Spleen (tissue), 11 donors: ENCODE measurements at regions not wholly inside any gene's neighbourhood (a gene's known extent, or its start where the extent isn't known, plus 50 kb on each side); places are given as distances from the start of the nearest gene placed in this dataset.

Experiments
- DNase-seq: peaks from one replicate; pipeline ENCODE4 v3.0.0-alpha.2; 2020
- H3K27ac ChIP-seq, 8 donors: fragments of 200-600 bp; sonication (generic) in 7 of 8; 1 replicate in 4 of 8; 2 replicates in 4 of 8; pipeline versions ENCODE4 v1.5.0 to v1.8.0; 2016 to 2021; ENCODE audit warnings: inconsistent platforms in 4 of 8, mild to moderate bottlenecking in 4 of 8, moderate library complexity in 1 of 8
- H3K27me3 ChIP-seq, 7 donors: fragments of 200-600 bp; sonication (generic) in 6 of 7; replicated peaks in 1 of 7; 1 replicate in 4 of 7; 2 replicates in 3 of 7; pipeline versions ENCODE4 v1.5.0 to v1.8.0; 2016 to 2021; ENCODE audit warnings: inconsistent platforms in 3 of 7, mild to moderate bottlenecking in 1 of 7
- H3K36me3 ChIP-seq, 6 donors: fragments of 200-600 bp; sonication (generic) in 5 of 6; 1 replicate in 4 of 6; 2 replicates in 2 of 6; pipeline versions ENCODE4 v1.5.0 to v1.8.0; 2016 to 2021; ENCODE audit warnings: inconsistent platforms in 2 of 6
- H3K4me1 ChIP-seq, 6 donors: fragments of 200-600 bp; sonication (generic) in 5 of 6; 1 replicate in 3 of 6; 2 replicates in 3 of 6; pipeline versions ENCODE4 v1.5.0 to v1.8.0; 2016 to 2021; ENCODE audit warnings: inconsistent platforms in 3 of 6
- H3K4me3 ChIP-seq, 8 donors: fragments of 200-600 bp; sonication (generic) in 7 of 8; 1 replicate in 4 of 8; 2 replicates in 4 of 8; pipeline versions ENCODE4 v1.5.0 to v1.8.0; 2016 to 2021; ENCODE audit warnings: inconsistent platforms in 4 of 8, mild to moderate bottlenecking in 4 of 8, moderate library complexity in 2 of 8
- H3K9me3 ChIP-seq, 8 donors: fragments of 200-600 bp; sonication (generic) in 7 of 8; 1 replicate in 4 of 8; 2 replicates in 4 of 8; pipeline versions ENCODE4 v1.5.0 to v1.8.0; 2016 to 2021; ENCODE audit warnings: inconsistent platforms in 4 of 8
- POLR2A ChIP-seq, 3 donors: fragments of 450-650 bp; IDR thresholded peaks; one replicate each; pipeline ENCODE4 v1.5.1; 2017; ENCODE audit warnings: antibody characterized with exemption in 3 of 3, mild to moderate bottlenecking in 1 of 3
- POLR2AphosphoS5 ChIP-seq, 3 donors: sonication (generic); formaldehyde crosslinking; IDR thresholded peaks; one replicate each; pipeline ENCODE4 v1.5.1; 2017; ENCODE audit warnings: antibody characterized with exemption in 3 of 3
- WGBS, 5 donors: extraction: QIAGEN DNeasy Blood & Tissue Kit in 3 of 5; methylation state at CpG; one replicate each; pipeline versions ENCODE4 v1.1.5 to v1.1.7; 2013 to 2018; 5-methylcytosine and 5-hydroxymethylcytosine counted together
- intact Hi-C: fragments of 100-400 bp; cut with DNase I; formaldehyde crosslinking; loops from one replicate; pipeline ENCODE4 v1.15.0; 2023; ENCODE audit warnings: low total_unique reads
- TF ChIP-seq, protein P1 (sequence below), 11 experiments: fragments of 200-600 bp in 7 of 11; fragments of 450-650 bp in 4 of 11; sonication (generic) in 4 of 11; IDR thresholded peaks in 8 of 11; conservative IDR thresholded peaks in 3 of 11; 1 replicate in 7 of 11; 2 replicates in 4 of 11; pipeline versions ENCODE4 v1.4.0 to v1.8.0; 2016 to 2021; ENCODE audit warnings: antibody characterized with exemption in 11 of 11, inconsistent platforms in 4 of 11, mild to moderate bottlenecking in 1 of 11
- donor health status: healthy with polysubstance abuse.
- donor health status: DM: no; HTN: no; CAD: no; lungs with moderate emphysema.
- donor health status: DM: no; HTN: no; CAD: no.
- donor health status: Bipolar disorder and iron deficiency.
- donor health status: healthy.
- donor health status: DM: no; HTN: no; CAD: no.
- donor health status: DM: yes; HTN: yes; CAD: no.

DNA sequence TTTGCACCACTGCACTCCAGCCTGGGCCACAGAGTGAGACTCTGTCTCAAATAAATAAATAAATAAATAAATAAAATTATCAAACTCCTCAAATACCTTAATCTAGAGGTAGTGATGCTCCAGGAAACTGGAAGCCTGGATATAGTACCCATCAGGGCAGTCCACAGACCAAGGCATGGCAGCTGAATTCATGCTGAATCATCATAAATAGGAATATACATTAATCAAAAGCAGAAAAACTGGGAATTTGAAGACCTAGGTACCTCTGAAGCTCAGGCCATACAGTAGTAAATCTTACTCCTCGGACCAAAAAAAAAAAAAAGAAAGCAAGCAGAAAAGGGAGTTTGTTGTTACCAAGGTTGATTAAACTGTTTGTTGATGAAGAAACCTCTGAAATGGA is 184.2 kb upstream of the CHODL start:
- Histone ChIP-seq H3K9me3 (no peaks in the 10 kb centered on the region), H3K27me3 (no peaks in the 10 kb centered on the region), H3K27ac (no peak overlapping the region), H3K36me3 (no peaks in the 10 kb centered on the region), H3K4me3 (no peak overlapping the region), H3K4me1 (no peaks in the 10 kb centered on the region)
- intact Hi-C loops: no loop called here
- no peak for TF ChIP-seq POLR2A (IDR thresholded peaks at IDR 0.05)
- TF ChIP-seq POLR2AphosphoS5 (IDR thresholded peaks at IDR 0.05): no peak
- TF ChIP-seq, protein P1, sequence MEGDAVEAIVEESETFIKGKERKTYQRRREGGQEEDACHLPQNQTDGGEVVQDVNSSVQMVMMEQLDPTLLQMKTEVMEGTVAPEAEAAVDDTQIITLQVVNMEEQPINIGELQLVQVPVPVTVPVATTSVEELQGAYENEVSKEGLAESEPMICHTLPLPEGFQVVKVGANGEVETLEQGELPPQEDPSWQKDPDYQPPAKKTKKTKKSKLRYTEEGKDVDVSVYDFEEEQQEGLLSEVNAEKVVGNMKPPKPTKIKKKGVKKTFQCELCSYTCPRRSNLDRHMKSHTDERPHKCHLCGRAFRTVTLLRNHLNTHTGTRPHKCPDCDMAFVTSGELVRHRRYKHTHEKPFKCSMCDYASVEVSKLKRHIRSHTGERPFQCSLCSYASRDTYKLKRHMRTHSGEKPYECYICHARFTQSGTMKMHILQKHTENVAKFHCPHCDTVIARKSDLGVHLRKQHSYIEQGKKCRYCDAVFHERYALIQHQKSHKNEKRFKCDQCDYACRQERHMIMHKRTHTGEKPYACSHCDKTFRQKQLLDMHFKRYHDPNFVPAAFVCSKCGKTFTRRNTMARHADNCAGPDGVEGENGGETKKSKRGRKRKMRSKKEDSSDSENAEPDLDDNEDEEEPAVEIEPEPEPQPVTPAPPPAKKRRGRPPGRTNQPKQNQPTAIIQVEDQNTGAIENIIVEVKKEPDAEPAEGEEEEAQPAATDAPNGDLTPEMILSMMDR (IDR thresholded peaks at IDR 0.05 in 8 of 11, conservative IDR thresholded peaks at IDR 0.05 in 3 of 11): no peak
- no peak for DNase-seq
- 78 to 94% (median 81%) methylated on average over 1 of the region's 1 CpG for WGBS, 5 donors

DNA sequence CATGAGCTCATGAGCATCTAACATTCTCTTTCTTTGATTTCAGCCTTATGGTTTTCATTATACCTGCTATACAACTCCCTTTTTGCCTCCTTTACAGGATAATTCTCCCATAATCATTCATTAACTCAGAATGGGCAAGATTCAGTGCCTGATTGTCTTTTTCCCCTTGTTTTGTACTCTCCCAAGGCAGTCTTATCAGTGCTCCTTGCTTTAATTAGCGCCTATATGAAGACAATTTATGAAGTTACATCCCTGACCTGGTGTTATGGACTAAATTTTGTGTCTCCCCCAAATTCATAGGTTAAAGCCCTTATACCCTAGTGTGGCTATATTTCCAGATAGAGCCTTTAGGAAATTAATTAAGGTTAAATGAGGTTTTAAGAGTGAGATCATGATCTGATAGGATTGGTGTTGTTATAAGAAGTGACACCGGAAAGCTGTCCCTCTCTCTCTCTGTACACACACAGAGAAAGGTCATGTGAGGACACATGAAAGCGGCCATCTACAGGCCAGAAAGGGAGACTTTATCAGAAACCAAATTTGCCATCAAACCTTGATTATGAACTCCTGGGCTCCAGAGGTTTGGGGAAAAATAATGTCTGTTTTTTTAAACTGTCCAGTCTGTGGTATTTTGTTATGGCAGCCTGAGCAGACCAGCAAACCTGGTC is 185.8 kb upstream of the CHODL start:
- H3K27ac ChIP-seq: no peak overlapping the region
- H3K9me3 ChIP-seq: no peaks in the 10 kb centered on the region
- H3K36me3 ChIP-seq: no peaks in the 10 kb centered on the region
- TF ChIP-seq POLR2AphosphoS5 (IDR thresholded peaks at IDR 0.05) (no peak), POLR2A (IDR thresholded peaks at IDR 0.05) (no peak)
- TF ChIP-seq, protein P1 (IDR thresholded peaks at IDR 0.05 in 8 of 11, conservative IDR thresholded peaks at IDR 0.05 in 3 of 11): no peak
- no peak overlapping the region for H3K4me3 ChIP-seq
- intact Hi-C loops: no loop called here
- H3K4me1 ChIP-seq: no peaks in the 10 kb centered on the region
- DNase-seq: no peak
- H3K27me3 ChIP-seq: no peaks in the 10 kb centered on the region
- WGBS, 5 donors: 82 to 93% (median 88%) methylated on average over 3 of the region's 3 CpGs

DNA sequence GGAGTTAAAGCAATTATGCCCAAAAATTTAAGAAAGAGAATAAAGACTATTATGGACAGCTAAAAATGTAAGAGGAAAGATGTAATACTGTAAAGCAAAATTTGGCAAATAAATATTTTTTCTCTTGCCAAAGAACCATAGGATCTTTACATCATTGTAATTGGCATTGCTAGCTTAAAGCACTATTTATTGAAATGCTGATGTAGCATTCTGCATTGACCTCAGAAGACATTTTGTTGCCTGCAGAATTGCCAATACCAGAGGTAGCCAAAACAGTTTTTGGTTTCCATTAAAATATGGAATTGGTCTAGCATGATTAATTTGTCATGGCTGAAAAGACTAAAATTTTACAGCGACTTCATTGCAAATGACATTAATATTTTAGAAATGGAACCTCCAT is 191.5 kb upstream of the CHODL start:
- intact Hi-C loops: no loop called here
- 73 to 94% (median 86%) methylated on average over 1 of the region's 1 CpG for WGBS, 5 donors
- H3K27me3 ChIP-seq: no peaks in the 10 kb centered on the region
- DNase-seq: no peak
- no peaks in the 10 kb centered on the region for H3K4me1 ChIP-seq
- H3K36me3 ChIP-seq: no peaks in the 10 kb centered on the region
- no peaks in the 10 kb centered on the region for H3K9me3 ChIP-seq
- TF ChIP-seq, protein P1 (IDR thresholded peaks at IDR 0.05 in 8 of 11, conservative IDR thresholded peaks at IDR 0.05 in 3 of 11): no peak
- no peak overlapping the region for H3K27ac ChIP-seq
- H3K4me3 ChIP-seq: no peak overlapping the region

DNA sequence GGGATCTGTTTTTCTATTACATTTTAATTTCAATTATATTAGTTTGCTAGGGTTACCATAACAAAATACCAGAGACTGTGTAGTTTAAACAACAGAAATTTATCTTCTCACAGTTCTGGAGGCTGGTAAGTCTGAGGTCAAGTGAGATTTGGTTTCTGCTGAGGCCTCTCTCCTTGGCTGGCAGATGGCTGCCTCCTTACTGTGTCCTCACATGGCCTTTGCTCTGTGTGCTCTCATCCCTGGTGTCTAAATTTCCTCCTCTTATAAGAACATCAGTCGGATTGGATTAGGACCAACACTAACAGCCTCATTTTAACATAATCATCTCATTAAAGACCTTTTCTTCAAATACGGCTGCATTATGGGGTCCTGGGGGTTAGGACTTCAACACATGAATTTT is 195.2 kb upstream of the CHODL start:
- intact Hi-C loops: loop anchor here (10.0 kb wide), 1 partner anchor 215 kb away; no protein-coding TSS in a partner anchor
- Histone ChIP-seq H3K4me3 (no peak overlapping the region), H3K9me3 (no peaks in the 10 kb centered on the region), H3K4me1 (no peaks in the 10 kb centered on the region), H3K27ac (no peak overlapping the region), H3K27me3 (no peaks in the 10 kb centered on the region), H3K36me3 (no peaks in the 10 kb centered on the region)
- TF ChIP-seq POLR2A (IDR thresholded peaks at IDR 0.05) (no peak), POLR2AphosphoS5 (IDR thresholded peaks at IDR 0.05) (no peak)
- TF ChIP-seq, protein P1 (IDR thresholded peaks at IDR 0.05 in 8 of 11, conservative IDR thresholded peaks at IDR 0.05 in 3 of 11): no peak
- 71 to 88% (median 77%) methylated on average over 2 of the region's 2 CpGs for WGBS, 5 donors
- no peak for DNase-seq
